ENCODE measurements at regions not wholly inside any gene's neighbourhood (a gene's known extent, or its start where the extent isn't known, plus 50 kb on each side); places are given as distances from the start of the nearest gene placed in this dataset.

- TF ChIP-seq POLR2A (IDR thresholded peaks at IDR 0.05) = no peak
- TF ChIP-seq, protein P1, sequence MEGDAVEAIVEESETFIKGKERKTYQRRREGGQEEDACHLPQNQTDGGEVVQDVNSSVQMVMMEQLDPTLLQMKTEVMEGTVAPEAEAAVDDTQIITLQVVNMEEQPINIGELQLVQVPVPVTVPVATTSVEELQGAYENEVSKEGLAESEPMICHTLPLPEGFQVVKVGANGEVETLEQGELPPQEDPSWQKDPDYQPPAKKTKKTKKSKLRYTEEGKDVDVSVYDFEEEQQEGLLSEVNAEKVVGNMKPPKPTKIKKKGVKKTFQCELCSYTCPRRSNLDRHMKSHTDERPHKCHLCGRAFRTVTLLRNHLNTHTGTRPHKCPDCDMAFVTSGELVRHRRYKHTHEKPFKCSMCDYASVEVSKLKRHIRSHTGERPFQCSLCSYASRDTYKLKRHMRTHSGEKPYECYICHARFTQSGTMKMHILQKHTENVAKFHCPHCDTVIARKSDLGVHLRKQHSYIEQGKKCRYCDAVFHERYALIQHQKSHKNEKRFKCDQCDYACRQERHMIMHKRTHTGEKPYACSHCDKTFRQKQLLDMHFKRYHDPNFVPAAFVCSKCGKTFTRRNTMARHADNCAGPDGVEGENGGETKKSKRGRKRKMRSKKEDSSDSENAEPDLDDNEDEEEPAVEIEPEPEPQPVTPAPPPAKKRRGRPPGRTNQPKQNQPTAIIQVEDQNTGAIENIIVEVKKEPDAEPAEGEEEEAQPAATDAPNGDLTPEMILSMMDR (IDR thresholded peaks at IDR 0.05) = no peak
Observed at GRCh38 chr13:58247080-58247479, 615.5 kb downstream of the PCDH17 start.

All from upper lobe of left lung (tissue), 4 donors.